NCI-H446 (cell line): ENCODE measurements at regions not wholly inside any gene's neighbourhood (a gene's known extent, or its start where the extent isn't known, plus 50 kb on each side); places are given as distances from the start of the nearest gene placed in this dataset.
"Not testable (repeated sequence)": the region's sequence is repeated elsewhere in the genome, so short reads cannot be mapped to it uniquely, and the experiment has no call there.

Source experiments
- DNase-seq, 2 experiments: peaks; one replicate each; lab custom pipeline; 2025; lab: John Stamatoyannopoulos, UW

- DNase-seq: no peak
Observed at GRCh38 chr6:164072240-164072666, 657.7 kb downstream of the QKI start.

DNA sequence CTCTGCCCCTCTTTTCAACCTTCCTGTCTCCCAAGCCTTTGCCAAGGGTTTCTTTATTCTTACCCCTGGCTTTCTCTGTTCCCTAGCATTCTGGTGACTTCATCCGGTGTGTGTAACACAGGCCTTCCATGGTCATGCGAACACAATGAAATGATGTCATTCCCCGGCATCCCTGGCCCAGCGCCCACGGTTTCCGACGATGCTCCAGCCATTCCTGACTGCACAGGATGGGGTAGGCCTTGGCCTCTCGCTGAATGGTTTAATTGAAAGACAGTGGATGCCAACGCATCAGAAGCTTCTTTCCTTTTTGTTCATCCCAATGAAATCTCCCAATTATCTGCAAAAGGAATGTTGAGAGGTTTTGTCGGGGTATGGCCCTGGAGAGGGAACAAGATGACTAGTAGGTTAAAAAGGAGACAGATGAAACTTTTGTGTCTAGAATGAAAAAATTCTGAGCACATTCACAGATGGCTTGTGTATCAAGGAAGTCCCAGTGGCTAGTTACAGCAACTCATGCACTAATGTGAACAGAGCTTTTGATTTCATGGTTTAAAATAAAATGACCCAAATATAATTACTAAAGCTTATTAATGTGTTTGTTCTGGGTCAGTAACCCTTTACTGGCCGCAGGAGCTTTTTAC is 655.0 kb downstream of the QKI start:
- DNase-seq: no peak

- DNase-seq: no peak
Observed at GRCh38 chr6:164068527-164068926, 654.0 kb downstream of the QKI start.

- no peak for DNase-seq
Observed at GRCh38 chr6:164066766-164067165, 652.2 kb downstream of the QKI start.

DNA sequence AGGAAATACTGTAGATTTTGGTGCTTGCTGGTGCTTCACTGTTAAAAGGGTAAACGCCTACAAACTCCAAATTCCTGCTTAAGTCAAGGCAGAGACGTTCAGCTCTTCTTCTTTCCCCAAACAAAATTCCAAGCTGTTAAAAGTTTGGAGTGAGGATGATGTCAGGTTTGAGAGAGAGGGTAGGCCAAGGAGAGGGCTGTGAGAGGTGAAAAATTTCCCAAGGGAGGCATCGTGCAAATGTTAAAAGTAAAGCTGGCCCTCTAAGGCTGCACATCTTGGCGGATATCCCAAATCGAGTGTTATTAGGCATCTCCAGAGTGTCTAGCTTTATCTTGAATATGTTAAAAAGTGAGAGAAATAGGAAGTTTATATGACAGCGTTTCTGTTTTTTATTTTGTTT is 651.8 kb downstream of the QKI start:
- DNase-seq: no peak

GRCh38 chr6:164063346-164063745 is 648.8 kb downstream of the QKI start:
- no peak for DNase-seq

GRCh38 chr6:164062872-164063271 is 648.4 kb downstream of the QKI start:
- DNase-seq: no peak

GRCh38 chr6:164057876-164058275 is 643.4 kb downstream of the QKI start:
- no peak for DNase-seq

GRCh38 chr6:164051427-164051826 is 636.9 kb downstream of the QKI start:
- no peak for DNase-seq

DNA sequence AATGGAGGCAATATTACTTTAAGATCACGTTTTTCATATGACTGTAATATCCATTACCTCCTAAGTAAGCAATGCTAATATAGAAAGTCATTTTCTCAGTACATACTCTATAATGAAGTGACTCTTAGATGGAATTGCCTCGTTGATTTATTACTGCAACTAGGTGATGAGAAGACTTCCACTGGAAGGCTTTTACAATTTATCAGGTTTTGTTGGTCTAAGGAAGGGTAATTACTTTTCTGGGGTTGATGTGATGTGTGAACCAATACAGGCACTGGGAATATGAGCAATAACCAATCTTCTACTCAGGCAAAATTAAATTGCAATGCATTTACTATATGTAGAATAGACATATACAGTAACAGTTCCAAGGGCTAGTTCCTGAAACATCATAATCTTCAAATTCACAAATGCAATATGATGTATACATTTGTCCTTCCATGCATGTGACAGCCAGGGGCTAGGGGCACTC is 635.0 kb downstream of the QKI start:
- no peak for DNase-seq

DNA sequence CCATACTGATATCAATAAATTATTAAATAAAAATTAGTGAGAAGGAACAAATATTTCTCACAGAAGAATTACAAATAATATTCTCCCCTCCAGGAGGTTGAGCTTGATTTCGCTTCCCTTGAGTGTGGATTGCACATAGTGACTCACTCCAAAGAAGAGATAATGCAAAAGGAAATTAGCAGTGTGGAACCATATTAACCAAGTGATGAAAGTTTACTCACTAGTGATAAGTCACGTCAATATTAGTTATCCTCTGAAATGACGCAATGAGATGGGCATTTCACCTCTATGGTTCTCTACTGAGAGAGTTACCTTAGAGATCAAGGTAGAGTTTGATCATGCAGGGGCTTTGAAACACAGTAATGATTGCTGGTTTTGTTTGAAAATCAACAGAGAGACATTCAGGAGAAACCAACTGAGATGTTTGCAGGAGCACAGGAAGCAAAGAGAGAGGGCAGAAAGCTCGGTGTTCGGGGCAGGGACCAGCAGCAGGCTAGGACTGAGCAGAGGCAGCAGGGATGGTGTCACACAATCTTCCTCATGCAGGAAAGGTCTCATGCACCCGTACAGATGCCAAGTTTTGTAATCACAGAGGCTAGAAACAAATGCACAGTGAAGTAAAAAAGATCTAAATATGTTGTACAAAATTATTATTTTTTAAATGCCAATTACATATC is 634.5 kb downstream of the QKI start:
- DNase-seq: no peak

DNA sequence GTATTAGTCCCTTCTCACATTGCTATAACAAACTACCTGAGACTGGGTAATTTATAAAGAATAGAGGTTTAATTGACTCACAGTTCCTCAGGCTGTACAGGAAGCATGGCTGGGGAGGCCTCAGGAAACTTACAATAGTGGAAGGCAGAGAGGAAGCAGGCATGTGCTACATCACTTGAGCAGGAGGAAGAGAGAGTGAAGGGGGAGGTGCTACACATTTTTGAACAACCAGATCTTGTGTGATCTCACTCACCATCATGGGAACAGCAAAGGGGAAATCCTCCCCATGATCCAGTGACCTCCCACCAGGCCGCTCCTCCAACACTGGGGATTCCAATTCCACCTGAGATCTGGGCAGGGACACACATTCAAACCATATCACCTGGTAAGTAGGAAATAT is 630.6 kb downstream of the QKI start:
- DNase-seq: no peak

GRCh38 chr6:164043656-164044055 is 629.1 kb downstream of the QKI start:
- not testable (repeated sequence) for DNase-seq

GRCh38 chr6:164042212-164042611 is 627.7 kb downstream of the QKI start:
- DNase-seq: no peak

DNA sequence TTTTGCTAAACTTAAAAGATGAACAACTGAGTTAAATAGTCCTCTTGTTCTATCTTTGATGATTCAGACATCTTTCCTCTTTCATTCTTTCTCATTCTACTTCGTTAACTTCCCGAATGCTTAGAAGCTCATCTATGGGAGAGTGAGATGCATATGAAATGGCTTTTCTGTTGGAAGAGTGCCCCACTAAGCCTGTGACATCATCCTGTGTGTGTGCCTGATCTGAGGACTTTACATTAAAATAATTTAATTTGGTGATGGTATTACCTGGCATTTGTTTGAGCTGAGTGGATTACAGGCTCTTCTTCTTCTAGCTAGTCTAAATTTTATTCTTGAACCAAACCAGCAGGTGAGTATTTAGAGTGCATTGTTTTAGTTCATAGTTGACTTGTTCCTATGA is 626.5 kb downstream of the QKI start:
- DNase-seq: no peak

DNA sequence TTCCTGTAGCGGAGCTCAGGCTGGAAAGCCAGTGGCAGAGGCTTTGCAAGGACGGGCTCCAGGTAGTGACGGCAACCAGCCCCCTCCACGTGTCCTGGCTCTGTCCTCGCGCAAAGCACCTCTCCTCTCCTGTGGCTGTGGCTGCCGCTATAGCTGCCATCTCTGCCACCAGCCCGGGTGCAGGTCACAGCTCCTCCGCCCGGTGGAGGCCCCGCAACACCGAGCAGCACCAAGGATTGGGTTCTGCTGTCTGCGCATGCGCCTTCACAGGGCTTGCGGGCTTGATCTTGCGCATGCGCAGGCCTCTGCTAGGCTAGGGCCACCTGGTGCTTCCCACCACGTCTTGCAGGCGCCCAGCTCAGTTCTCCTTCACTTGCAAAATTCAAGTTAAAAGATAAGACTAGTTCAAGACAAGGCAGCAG is 625.4 kb downstream of the QKI start:
- DNase-seq: no peak

GRCh38 chr6:164037171-164037870 is 622.8 kb downstream of the QKI start:
- no peak for DNase-seq

GRCh38 chr6:164035900-164036485 is 621.5 kb downstream of the QKI start:
- no peak for DNase-seq

DNA sequence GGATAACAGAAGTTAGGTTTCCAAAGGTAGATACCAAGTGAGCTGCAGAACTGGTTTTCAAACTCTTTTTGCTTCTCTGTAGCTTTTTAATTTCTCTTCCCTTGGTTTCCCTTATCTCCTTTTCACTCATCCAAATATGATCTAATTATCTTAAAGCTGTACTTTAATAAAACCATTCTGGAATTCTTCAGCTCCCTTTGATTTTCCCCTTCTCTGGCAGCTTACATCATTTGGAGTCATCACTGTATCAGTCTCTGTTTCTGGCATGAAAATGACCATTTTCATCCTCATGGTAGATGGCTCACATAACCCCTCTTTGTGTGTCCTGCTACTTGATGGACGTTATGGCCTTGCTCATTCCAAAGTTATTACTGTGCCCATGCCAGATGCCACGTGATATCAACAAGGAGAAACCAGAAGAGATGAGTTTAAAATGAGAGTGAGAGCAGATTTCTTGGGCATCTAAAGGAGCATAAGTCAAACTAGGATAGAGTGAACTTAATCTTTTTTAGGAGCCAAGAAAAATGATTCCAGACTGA is 620.2 kb downstream of the QKI start:
- DNase-seq: no peak

DNA sequence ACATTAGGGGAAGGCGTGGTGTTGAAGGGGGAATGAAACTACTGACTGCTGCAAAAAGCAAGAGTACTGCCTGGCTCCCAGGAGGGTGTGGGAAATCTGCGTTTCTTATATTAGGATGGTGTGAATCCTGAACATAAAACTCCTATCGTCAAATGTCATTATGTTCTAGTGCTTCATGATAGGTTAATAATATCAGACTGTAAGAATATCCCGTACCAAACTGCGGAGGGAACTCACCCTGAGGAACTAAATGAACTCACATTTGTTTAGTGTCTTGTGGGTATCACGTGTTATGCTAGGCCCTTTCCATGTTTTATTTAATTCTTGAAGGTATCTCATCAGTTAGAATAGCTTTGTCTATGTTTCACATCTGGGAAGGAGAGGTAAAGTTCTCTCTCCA is 610.7 kb downstream of the QKI start:
- DNase-seq: no peak

- DNase-seq: no peak
Observed at GRCh38 chr6:164023535-164023934, 609.0 kb downstream of the QKI start.

DNA sequence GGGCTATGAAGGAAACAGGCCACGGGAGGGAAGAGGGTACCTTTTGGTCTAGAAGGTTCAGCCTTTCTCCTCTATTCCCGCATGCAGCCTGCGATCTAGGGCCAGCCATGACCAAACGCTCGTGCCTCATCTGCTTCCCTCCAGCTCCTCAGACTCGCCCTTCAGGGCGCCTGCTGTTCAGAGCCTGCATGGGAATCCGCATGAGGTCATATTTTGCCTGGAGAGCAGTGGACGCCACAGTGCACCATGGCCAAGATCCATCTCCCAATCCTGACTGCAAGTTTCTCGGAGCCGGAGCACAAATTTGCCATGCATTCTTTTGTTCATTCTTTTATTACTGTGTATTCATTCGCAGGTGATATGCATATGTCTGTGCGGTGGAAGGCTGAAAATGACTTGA is 608.1 kb downstream of the QKI start:
- DNase-seq: no peak
